Prostate gland (tissue), 2 donors: ENCODE measurements at regions not wholly inside any gene's neighbourhood (a gene's known extent, or its start where the extent isn't known, plus 50 kb on each side); places are given as distances from the start of the nearest gene placed in this dataset.

Source experiments
- DNase-seq: peaks from one replicate; pipeline ENCODE4 v3.0.0-alpha.2; 2019; ENCODE audit warnings: low spot score
- H3K27ac ChIP-seq, 2 donors: fragments of 200-600 bp; sonication (generic); 2 replicates each; pipeline ENCODE4 v1.5.1; 2017 to 2019
- H3K27me3 ChIP-seq: fragments of 200-600 bp; sonication (generic); replicated peaks from 2 replicates; pipeline ENCODE4 v1.5.1; 2019; ENCODE audit not compliant: insufficient read depth
- H3K36me3 ChIP-seq, 2 donors: fragments of 200-600 bp; sonication (generic); 1 replicate in 1 of 2; 2 replicates in 1 of 2; pipeline versions ENCODE4 v1.5.1 to v1.8.1; 2017 to 2019
- H3K4me1 ChIP-seq: fragments of 200-600 bp; sonication (generic); replicated peaks from 2 replicates; pipeline ENCODE4 v1.5.1; 2019
- H3K4me3 ChIP-seq, 2 donors: fragments of 200-600 bp; sonication (generic); 2 replicates each; pipeline ENCODE4 v1.5.1; 2017 to 2019
- H3K9me3 ChIP-seq: fragments of 200-600 bp; sonication (generic); 2 replicates; pipeline ENCODE4 v1.5.1; 2017
- CTCF ChIP-seq, 4 experiments: fragments of 200-600 bp in 2 of 4; fragments of 450-650 bp in 2 of 4; sonication (generic) in 2 of 4; IDR thresholded peaks; 1 replicate in 3 of 4; 2 replicates in 1 of 4; pipeline ENCODE4 v1.5.1; 2016 to 2019; ENCODE audit warnings: antibody characterized with exemption in 4 of 4, mild to moderate bottlenecking in 2 of 4, moderate library complexity in 2 of 4
- POLR2A ChIP-seq: fragments of 450-650 bp; IDR thresholded peaks from one replicate; pipeline ENCODE4 v1.6.1; 2016; ENCODE audit warnings: antibody characterized with exemption, mild to moderate bottlenecking
- POLR2AphosphoS5 ChIP-seq: sonication (generic); formaldehyde crosslinking; IDR thresholded peaks from one replicate; pipeline ENCODE4 v1.6.1; 2017; ENCODE audit warnings: antibody characterized with exemption
- WGBS: methylation state at CpG from one replicate; pipeline ENCODE4 v1.1.5; 2018; 5-methylcytosine and 5-hydroxymethylcytosine counted together
- intact Hi-C: fragments of 100-400 bp; cut with DNase I; formaldehyde crosslinking; loops from one replicate; pipeline ENCODE4 v1.14.2; 2022

GRCh38 chr1:14324248-14324630 lies 274.2 kb upstream of the KAZN start:
- 65% methylated on average over 2 of the region's 2 CpGs for WGBS
- H3K36me3 ChIP-seq, result no peaks in the 10 kb centered on the region
- intact Hi-C loops, result no loop called here
- H3K9me3 ChIP-seq, result no peaks in the 10 kb centered on the region
- no peak overlapping the region for H3K4me3 ChIP-seq
- no peaks in the 10 kb centered on the region for H3K27me3 ChIP-seq
- TF ChIP-seq POLR2AphosphoS5 (no peak), CTCF (IDR thresholded peaks at IDR 0.05) (no peak), POLR2A (no peak)
- no peak for DNase-seq
- H3K27ac ChIP-seq, result no peak overlapping the region
- H3K4me1 ChIP-seq, result no peaks in the 10 kb centered on the region

GRCh38 chr1:14326857-14327256 lies 271.6 kb upstream of the KAZN start:
- Histone ChIP-seq H3K4me1 (no peaks in the 10 kb centered on the region), H3K9me3 (no peaks in the 10 kb centered on the region), H3K27me3 (no peaks in the 10 kb centered on the region), H3K27ac (no peak overlapping the region), H3K36me3 (no peaks in the 10 kb centered on the region), H3K4me3 (no peak overlapping the region)
- no peak for DNase-seq
- TF ChIP-seq POLR2A (no peak), CTCF (IDR thresholded peaks at IDR 0.05) (no peak), POLR2AphosphoS5 (no peak)
- intact Hi-C loops, result no loop called here
- 56% methylated on average over 3 of the region's 3 CpGs for WGBS

GRCh38 chr1:14328685-14329084 lies 269.8 kb upstream of the KAZN start:
- H3K4me1 ChIP-seq, result no peaks in the 10 kb centered on the region
- TF ChIP-seq CTCF (IDR thresholded peaks at IDR 0.05) (no peak), POLR2A (no peak), POLR2AphosphoS5 (no peak)
- no peak for DNase-seq
- no peaks in the 10 kb centered on the region for H3K27me3 ChIP-seq
- H3K4me3 ChIP-seq, result no peak overlapping the region
- H3K9me3 ChIP-seq, result no peaks in the 10 kb centered on the region
- H3K27ac ChIP-seq, result no peak overlapping the region
- H3K36me3 ChIP-seq, result no peaks in the 10 kb centered on the region
- intact Hi-C loops, result no loop called here

DNA sequence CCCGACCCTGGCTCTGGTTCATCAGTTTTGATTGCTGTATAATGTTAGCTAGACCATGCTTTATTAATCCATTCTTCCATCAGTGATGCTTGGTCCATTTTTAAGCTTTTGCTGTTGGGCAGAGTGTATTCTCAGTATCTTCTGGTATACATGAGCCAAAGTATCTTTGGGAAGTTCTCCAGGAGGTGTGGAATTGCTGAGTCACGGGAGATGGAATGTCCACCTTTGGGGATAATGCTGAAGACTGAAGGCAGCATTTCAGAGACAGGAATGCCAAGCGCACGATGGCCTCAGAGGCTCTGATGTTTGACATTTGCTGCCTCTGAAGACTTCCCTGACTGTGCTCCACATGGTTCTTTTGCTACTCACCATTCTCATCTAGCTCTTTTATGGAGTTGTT lies 266.3 kb upstream of the KAZN start:
- Histone ChIP-seq H3K27ac (no peak overlapping the region), H3K36me3 (no peaks in the 10 kb centered on the region), H3K9me3 (no peaks in the 10 kb centered on the region), H3K4me3 (no peak overlapping the region), H3K27me3 (no peaks in the 10 kb centered on the region), H3K4me1 (no peaks in the 10 kb centered on the region)
- TF ChIP-seq CTCF (IDR thresholded peaks at IDR 0.05) (no peak), POLR2A (no peak)
- DNase-seq, result no peak
- 78% methylated on average over 4 of the region's 4 CpGs for WGBS
- intact Hi-C loops, result no loop called here

DNA sequence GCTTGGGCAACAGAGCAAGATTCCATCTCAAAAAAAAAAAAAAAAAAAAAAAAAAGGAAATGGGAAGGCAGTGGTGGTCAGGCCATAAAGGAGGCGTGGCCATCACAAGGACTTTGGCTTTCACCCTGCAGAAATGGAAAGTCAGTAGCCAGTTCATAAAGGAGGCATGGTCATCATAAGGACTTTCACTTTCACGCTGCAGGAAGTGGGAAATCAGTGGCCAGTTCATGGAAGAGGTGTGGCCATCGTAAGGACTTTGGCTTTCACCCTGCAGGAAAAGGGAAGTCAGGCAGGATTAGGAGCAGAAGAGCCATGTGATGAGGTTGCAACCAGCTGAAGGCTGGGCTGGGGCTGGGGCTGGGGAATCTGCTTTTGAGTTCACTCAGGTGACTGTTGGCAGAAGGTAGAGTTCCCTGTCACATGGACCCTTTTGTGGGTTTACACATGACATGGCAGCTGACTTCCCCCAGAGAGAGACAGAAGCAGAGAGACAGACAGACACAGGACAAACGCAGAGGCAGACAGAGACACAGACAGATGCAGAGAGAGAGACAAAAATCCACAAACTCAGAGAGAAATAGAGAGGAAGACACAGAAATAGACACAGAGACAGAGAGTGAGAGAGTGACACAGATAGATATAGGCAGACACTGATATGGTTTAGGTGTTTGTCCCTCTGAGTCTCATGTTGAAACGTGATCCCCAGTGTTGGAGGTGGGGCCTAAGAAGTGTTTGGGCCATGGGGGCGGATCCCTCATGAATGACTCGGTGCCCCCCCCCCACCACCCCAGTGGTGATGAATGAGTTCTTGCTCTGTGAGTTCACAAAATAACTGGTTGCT lies 263.9 kb upstream of the KAZN start:
- intact Hi-C loops, result no loop called here
- H3K36me3 ChIP-seq, result no peaks in the 10 kb centered on the region
- no peaks in the 10 kb centered on the region for H3K9me3 ChIP-seq
- no peaks in the 10 kb centered on the region for H3K27me3 ChIP-seq
- no peaks in the 10 kb centered on the region for H3K4me1 ChIP-seq
- no peak for TF ChIP-seq CTCF (IDR thresholded peaks at IDR 0.05)
- TF ChIP-seq POLR2AphosphoS5, result no peak
- TF ChIP-seq POLR2A, result no peak
- H3K4me3 ChIP-seq, result no peak overlapping the region
- 71% methylated on average over 7 of the region's 7 CpGs for WGBS
- DNase-seq, result no peak
- H3K27ac ChIP-seq, result no peak overlapping the region
